ENCODE measurements at regions not wholly inside any gene's neighbourhood (a gene's known extent, or its start where the extent isn't known, plus 50 kb on each side); places are given as distances from the start of the nearest gene placed in this dataset.

- no peak for TF ChIP-seq ZNF430 (CRISPR knock-in tag; IDR thresholded peaks at IDR 0.05)
- TF ChIP-seq CSRNP1 (CRISPR knock-in tag; IDR thresholded peaks at IDR 0.05), result no peak
These were observed 227.9 kb upstream of the TARS1 start (continued) for GRCh38 chr5:33212900-33213299.

- no peak overlapping the region for H3K9ac ChIP-seq (ENCODE audit: insufficient read depth, low read depth, low read length)
- DNase-seq (ENCODE audit: low spot score) (no peak), ATAC-seq (no peak), FAIRE-seq (no peak)
- H3K27me3 ChIP-seq (ENCODE audit: control insufficient read depth in 1 of 2, insufficient read depth in 2 of 2, low read length in 2 of 2), result no peaks in the 10 kb centered on the region
- no peaks in the 10 kb centered on the region for H3K9me3 ChIP-seq (ENCODE audit: low read length)
- H4K20me1 ChIP-seq (ENCODE audit: insufficient read depth, low read length), result no peaks in the 10 kb centered on the region
- CTCF ChIA-PET (ENCODE audit: low intra/inter-chr PET ratio, low total read pairs), result no interaction called here
- in situ Hi-C loops (cut with HindIII; ENCODE audit: extremely low pct_ligation_motif_present, low pct_unique_long_range_greater_than_20kb) (no loop called here), intact Hi-C loops (cut with micrococcal nuclease; ENCODE audit: unreplicated experiment) (no loop called here)
- WGBS (ENCODE audit: low lambda C conversion rate), result 0% methylated on average over 3 of the region's 3 CpGs
- no peak overlapping the region for H3K27ac ChIP-seq (ENCODE audit: extremely low read length, insufficient read depth, low read length)
- H2AFZ ChIP-seq (ENCODE audit: low read length), result no peak overlapping the region
- BruUV-seq (replicated peaks), result no TSS peak
- POLR2A ChIA-PET, result no interaction called here
- H3K36me3 ChIP-seq (replicated peaks in 1 of 2; ENCODE audit: control insufficient read depth in 1 of 2, insufficient read depth in 2 of 2, low read length in 2 of 2), result no peaks in the 10 kb centered on the region
- H3K4me1 ChIP-seq (ENCODE audit: insufficient read depth, low read length), result no peaks in the 10 kb centered on the region
- no peak overlapping the region for H3K4me2 ChIP-seq (ENCODE audit: low read depth, low read length)
- H3K4me3 ChIP-seq (replicated peaks in 1 of 3; ENCODE audit: insufficient read depth in 1 of 3, low read depth in 2 of 3, low read length in 3 of 3), result no peak overlapping the region
- H3K79me2 ChIP-seq (ENCODE audit: insufficient read depth, low read length), result no peaks in the 10 kb centered on the region
- TF ChIP-seq UBTF (CRISPR knock-in tag; IDR thresholded peaks at IDR 0.05) (no peak), ZNF354B (CRISPR knock-in tag; IDR thresholded peaks at IDR 0.05) (no peak), HDAC2 (CRISPR knock-in tag; IDR thresholded peaks at IDR 0.05) (no peak), ZNF609 (CRISPR knock-in tag; IDR thresholded peaks at IDR 0.05; ENCODE audit: borderline replicate concordance) (no peak), ZNF709 (CRISPR knock-in tag; IDR thresholded peaks at IDR 0.05) (no peak), ZNF3 (CRISPR knock-in tag; IDR thresholded peaks at IDR 0.05) (no peak), TAF15 (IDR thresholded peaks at IDR 0.05; ENCODE audit: low read depth, low read length, poor library complexity, severe bottlenecking) (no peak), ZNF790 (CRISPR knock-in tag; IDR thresholded peaks at IDR 0.05; ENCODE audit: borderline replicate concordance) (no peak), THYN1 (CRISPR knock-in tag; IDR thresholded peaks at IDR 0.05; ENCODE audit: borderline replicate concordance, low read depth) (no peak), RARG (CRISPR knock-in tag; IDR thresholded peaks at IDR 0.05; ENCODE audit: low read depth) (no peak), ZC3H13 (CRISPR knock-in tag; IDR thresholded peaks at IDR 0.05) (no peak)
These were observed 217.0 kb upstream of the TARS1 start for GRCh38 chr5:33223563-33224284.
